Stimulated activated CD8-positive, alpha-beta memory T cell treated with anti-CD3 and anti-CD28 coated beads, Interleukin-12 subunit alpha, Interleukin-12 subunit beta, amount 100 ng/mL, for 1 hour (primary cell): ENCODE measurements at regions not wholly inside any gene's neighbourhood (a gene's known extent, or its start where the extent isn't known, plus 50 kb on each side); places are given as distances from the start of the nearest gene placed in this dataset.

Experiments used
- DNase-seq: peaks from one replicate; pipeline ENCODE4 v3.0.0-alpha.2; 2020; ENCODE audit warnings: low read depth

DNA sequence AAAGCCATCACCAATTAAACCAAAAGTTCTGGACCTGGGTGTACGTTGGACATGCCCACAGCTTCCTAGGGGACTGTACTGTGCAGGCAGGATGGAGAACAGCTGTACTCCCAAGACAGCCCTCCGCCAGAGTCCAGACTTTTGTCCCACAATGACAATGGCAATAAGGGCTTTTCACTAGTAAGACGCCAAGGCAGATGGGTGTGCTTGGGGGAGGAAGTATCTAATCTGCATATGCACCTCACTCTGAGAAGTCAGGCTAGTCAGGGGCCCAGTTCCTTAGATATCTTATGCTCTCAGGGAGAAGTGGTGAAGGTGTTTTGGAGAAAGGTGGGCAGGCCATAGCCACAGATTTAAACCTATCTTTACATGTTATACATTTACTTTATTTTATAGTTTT, 85.1 kb upstream of the USP47 start:
- no peak for DNase-seq

DNA sequence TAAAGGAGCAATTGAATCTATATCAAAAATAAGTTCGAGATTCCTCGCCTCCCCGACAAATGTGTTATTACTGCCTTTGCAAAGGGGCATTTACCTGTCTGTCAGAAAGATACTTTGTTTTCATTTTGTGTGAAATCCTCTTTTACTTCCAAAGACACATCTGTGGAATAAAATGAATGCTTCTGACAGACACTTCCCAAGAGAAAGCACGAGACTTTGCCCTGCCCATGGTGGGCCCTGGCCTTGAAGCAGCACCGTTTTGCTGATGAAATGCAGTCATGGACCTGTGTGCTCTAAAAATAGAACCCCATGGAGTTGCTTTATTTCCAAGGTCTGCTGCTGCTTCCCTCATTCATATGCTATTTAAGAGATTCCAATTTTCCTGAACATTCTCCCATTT, 85.9 kb upstream of the USP47 start:
- no peak for DNase-seq

DNA sequence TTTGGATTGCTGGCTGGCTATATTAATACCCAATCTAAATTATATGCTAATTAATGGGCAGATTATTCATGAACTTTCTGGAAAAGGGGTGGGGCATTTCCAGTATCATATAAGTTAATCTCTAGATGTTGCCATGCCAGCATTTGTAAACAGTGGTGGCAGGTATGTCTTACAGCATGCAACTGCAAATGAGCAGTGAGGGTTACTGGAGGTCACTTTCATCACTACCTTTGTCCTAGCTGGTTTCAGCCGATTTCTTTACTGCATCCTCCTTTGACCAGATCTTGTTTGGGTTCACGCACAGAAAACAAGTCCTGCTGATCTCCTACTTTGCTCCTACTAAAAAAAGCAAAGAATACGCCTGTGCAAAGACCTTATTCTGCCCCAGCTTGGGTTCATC, 89.1 kb upstream of the USP47 start:
- no peak for DNase-seq

DNA sequence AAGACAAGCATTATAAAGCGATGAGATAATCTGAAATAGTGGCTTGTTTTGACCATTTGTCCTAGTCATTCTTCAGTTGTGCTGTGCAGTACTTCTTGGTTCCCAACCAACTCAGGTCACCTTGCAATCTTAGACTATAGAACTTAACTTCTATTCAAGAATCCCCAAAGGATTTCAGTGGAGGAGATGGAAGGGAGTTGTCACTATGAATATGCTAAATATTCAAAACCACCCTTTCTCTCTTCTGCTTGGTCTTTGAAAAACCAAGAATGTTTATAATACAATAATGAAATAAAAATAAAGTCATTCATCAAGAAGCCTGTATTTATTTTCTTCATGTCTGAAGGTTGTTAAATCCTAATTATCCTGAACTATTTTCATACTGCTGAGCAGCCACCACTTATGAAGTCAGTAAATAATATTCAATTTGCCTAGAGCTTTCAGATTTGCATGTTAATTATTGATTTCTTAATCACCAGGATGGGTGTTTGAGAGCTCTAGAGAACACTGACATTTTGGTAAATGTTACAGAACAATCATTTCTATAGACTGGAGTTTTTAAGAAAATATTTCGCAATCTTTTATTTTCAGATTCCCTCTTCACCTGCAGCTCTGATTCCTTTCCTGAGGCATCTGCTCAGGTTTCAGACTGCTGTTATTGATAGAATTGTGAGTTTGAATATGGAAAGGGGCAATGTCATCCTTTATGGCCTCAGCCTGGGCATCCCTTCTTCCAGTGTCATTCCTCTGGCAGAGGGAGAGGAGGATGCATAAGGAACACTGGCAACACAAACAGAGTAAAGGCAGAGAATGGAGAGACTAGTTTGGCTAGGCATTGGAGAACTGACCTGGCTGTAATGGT, 91.5 kb upstream of the USP47 start:
- DNase-seq: no peak

DNA sequence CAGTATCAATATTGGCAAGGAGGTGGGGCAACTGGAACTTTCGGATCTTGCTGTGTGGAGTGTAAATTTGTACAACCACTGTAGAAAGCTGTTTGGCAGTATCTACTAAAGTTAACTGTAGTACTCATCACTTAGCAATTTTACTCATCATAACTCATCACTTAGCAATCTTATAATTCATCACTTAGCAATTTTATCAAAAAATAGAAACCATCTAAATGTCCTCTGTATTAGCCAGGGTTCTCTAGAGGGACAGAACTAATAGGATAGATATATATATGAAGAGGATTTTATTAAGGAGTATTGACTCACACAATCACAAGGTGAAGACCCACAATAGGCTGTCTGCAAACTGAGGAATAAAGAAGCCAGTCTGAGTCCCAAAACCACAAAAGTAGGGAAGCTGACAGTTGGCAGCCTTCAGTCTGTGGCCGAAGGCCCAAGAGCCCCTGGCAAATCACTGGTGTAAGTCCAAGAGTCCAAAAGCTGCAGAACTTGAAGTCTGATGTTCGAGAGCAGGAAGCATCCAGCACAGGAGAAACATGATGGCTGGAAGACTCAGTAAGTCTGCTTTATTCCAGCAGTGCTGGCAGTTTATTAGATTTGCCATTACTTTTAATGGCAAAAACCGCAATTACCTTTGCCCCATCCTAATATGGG, 92.9 kb upstream of the USP47 start:
- no peak for DNase-seq

DNA sequence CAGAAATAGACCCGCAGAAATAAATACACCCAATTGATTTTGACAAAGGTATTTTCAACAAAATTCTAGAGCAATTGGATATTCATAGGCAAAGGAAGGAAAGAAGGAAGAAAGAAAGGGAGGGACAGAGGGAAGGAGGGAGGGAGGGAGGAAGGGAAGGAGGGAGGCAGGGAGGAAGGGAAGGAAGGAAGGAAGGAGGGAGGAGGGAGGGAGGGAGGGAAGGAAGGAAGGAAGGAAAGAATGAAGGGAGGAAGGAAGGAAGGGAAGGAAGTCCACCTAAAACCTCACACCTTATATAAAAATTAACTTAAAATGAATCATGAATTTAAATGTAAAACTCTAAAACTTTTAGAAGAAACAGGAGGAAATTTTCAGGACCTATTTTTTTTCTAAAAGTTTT, 94.2 kb upstream of the USP47 start:
- no peak for DNase-seq

DNA sequence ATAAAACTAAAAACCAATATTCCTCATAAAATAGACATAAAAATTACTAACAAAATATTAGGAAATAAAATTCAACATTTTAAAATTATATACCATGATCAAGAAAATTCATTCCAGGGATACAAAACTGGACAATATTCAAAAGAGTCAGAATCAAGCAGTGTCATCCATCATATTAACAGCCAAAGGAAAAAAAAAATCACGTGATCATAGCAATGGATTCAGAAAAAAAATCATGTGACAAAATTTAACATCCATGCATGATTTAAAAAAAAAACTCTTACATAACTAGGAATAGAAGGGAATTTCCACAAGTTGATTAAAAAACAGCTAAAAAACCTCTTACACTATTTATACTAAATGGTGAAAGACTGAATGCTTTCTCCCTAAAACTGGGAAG, 95.3 kb upstream of the USP47 start:
- DNase-seq: no peak

DNA sequence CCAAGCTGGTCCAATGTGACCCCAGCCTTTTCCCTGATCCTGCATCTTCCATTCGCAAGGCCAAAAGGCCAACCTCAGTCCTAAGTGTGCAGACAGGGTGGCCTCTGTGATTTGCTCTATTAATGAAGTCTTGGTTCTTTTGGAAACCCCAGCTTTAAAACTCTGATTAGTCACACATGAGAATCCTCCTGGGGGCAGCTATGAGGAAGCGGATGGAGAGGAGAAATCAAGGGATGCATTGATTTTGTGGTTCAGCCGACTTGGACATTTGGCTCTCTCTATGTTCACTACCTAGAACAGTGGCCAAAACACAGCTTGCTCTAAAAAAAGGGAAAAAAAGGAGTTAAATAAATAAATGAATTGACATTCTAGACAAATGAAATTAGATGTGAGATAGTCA, 98.6 kb upstream of the USP47 start:
- no peak for DNase-seq

DNA sequence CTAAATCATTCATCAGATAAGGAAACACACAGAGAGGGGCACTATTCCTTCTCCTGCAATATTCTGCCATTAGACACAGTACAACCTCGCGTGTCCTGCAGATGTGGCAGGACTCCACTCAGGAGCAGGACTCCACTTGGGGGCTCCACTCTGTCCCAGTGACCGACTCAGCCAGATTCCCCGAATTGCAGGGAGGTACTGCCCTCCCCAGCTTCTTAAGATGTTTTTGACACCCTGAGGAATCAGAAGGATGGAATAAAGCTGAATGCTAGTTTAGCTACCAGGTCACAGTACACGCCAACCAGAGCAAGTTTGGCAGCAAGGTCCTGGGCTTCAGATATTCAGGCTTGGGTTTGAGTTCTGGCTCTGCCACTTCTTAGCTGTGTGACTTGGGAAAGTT, 99.3 kb upstream of the USP47 start:
- no peak for DNase-seq

DNA sequence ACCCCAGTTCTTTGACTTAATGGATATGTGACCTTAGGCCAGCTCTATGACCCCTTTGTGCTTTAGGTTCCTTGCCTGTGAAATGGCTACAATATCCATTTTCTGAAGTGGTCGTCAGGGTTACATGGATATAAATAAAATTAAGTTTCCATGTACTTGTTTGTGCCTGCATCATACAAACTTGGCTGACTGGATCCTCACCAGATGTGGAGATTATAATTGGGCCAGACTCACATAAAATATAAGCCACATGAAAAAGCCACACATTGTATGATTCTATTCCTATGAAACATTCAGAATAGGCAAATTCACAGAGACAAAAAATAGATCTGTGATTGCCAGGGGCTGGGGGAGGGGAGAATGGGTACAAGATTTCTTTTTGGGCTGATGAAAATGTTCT, 100.9 kb upstream of the USP47 start:
- no peak for DNase-seq

DNA sequence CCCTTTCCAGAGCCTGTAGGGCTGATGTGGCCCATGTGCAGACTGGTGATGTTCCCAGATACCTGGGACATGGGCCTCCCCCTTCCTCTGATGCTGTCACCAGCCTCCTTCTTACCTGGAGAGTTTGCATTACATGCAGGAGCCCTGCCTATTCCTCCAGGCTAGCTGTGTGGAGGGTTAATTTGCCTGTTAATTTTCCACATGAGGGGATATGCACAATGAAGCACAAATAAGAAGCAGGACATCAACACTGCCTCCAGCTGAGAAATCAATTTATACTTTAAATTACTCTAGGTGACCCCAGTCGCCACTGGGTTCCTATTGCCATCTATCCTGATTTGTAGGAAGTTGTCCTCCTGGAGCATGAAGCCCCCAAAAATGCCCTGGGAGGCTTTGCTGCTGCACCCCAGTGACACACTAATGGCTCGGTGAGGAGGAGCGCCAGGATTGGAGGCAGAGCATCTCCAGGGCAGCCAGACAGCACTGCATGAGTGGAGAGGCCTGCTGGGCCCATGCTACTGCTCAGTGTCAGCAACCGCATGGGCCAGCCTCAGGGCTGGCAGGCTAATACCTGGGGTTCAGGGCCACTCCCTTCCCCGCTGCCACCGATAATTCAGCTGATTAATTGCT, 101.6 kb upstream of the USP47 start:
- DNase-seq: no peak

DNA sequence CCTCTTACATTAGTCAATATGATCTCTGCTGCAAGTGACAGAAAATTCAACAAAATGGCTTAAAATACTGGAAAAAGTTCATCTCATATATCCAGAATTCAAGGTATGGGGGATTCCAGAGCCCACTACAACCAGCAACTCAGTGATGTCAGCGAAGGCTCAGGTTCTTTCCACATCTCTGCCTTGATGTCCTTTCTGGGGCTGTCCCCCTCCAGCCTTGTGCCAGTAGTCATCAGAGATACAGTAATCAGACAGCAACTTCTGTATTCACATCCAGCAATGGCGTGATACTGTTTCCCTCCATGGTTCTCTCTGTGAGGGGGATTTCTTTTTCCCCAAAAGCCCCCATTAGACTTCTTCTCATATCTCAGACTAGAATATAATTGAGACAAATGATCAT, 103.4 kb upstream of the USP47 start:
- DNase-seq: no peak

DNA sequence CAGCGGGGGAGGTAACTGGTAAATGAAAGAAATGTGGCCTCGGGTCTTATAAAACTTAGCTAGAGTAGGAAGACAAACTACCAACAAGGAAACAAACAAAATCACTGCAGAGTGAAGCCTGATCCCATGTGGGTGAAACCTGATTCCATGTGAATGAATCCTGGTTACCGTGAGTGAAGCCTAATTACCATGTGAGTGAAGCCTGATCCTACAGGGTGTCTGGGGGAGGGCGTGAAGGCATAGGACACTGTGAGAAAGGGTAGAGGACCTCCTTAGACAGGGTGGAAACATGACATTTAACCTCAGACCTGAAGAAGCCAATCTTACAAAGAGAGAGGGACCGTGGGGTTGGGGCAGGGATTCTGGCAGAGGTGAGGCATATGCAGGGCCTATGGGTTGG, 106.2 kb upstream of the USP47 start:
- no peak for DNase-seq

DNA sequence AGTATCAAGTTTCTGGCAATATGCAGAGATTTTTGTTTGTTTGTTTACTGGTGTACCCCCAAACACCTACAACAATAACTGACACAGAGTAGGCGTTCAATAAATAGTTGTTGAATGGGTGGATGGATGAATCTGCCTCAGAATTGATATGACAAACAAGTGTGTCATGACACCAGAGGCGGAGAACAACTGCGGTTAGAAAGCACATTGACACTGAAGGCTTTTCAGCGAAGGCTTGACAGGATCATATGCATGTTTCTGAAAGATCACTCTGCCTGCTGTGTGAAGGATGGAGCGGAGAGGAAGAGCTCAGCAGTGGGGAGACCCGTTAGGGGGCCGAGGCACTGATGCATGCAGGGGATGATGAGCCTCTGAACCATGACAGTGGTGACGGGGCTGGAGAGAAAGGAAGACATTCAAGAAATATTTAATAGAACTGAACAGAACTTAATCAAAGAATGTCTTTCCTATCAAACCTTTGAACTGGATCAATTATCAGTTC, 108.5 kb upstream of the USP47 start:
- no peak for DNase-seq

DNA sequence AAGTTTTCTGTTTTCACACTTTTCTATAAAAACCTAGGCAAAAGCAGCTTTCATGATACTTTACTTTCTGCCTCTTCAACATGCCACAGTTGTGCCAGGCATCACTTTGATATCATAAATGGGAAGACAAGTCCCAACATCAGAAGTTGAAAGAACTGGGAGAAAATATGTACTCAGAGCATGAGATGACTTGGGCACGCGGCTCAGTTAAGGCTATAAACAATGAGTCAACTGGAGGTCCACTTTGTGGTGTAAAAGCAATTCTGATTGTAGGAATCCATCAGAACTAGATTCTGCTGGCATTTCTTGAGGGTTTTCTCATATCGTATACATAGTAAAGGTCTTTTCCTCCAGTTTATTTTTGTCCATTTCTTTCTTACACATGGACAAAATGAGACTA, 109.7 kb upstream of the USP47 start:
- DNase-seq: no peak

DNA sequence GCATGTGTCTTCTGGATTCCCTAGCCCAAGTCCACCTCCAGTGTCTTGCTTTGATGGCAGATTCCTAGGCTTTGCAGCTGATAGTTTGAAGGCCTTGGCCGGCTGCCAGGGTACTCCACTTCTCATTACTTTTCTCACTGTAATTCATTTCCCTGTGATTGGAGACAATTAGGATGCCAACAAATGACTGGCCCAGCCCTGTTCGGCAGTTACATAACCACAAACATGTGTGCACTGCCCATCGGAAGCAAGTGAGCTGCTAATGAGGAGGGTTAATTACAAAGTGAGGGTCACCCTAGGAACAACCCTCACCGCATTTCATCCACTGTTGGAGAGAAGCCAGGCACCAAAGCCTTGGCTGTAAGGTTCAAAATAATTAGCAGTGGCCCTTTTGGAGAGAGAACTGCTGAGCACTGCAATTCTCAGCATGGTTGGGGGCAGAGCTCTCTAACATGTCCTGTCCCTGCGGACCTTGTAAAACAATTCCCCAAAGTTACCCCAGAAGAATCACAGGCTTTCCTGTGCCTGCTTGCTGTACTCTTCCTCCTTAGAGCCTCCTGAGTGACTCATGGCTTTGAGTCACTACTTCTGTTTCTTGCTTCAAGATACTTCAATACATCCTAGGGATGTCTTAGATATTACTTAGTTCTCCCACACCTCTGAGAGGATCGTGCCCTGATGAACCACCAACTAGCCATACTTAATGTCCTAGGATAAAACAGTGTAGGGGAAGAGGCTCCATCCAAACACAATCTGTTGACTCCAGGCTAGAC, 109.7 kb upstream of the GALNT18 start:
- no peak for DNase-seq

DNA sequence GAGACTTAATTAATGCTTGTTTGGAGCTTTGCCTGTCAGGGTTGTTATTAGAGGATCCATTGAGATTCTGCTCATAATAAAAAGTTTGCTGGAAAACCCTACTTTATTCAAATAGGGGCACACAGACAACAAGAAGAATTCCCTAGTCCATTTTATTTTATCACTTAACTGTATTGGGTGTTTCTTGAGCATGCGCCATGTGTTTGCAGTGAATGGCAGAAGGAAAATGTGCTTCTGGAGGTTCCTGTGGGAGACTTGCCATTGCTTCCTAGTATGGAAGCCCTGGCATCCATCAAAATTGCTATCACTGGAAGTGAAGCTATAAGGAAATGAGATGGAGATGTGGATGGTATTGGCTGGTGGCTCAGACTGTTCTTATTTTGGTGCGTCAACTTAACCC, 106.6 kb upstream of the GALNT18 start:
- DNase-seq: no peak

DNA sequence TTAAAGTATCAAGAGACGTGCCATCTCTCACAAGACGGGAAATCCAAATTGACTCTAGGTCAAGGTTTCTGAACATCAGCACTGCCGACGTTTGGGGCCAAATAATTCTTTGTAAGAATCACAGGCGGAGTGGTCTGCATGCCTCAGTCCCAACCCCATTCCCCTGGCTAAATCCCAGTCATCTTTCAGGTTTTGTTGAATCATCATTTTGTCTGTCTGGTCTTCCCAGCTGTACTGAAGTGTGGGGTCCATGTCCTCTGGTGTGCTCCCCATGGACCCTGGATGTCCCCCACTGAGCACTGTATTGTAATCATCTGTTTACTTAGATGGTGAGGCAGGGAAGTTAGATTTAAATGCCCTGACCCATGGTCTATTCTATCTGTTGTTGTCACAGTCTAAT, 103.6 kb upstream of the GALNT18 start:
- DNase-seq: no peak

DNA sequence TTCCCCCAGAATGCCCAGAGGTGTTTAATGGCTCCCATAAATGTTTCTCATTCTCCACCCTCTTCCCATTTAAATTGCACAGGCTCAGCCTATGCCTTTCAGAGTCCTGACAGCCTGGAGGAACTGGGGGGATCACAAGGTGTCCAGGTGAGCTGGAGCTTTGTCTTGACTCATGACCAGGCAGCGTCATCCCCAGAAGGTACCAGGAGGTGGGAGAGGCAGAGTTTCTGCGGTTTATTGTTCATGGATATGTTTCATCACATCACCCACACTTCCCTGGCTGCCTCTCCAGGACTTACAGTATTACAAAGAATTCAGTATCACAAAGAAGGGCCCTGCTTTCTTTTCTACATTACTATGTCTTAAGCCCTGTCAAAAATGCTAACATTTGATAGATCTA, 103.2 kb upstream of the GALNT18 start:
- DNase-seq: no peak

DNA sequence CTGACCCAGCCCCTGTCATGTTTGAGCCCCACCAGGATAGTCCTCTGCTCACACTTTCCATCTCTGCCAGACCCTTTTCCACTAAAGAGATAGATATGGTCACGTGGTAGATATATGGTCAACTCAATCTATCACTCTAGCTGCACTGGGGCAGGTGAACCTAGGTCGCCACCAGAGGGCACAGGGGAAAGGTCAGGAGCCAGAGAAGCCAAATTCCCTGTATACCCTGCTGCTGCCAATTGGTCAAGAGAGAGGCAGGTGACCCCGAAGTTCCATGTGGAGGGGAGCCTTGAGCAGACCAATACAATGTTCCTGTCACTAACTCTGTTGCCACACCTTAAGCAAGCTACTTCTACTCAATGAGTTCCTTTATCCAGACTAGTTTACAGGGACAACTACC, 101.1 kb upstream of the GALNT18 start:
- DNase-seq: no peak

DNA sequence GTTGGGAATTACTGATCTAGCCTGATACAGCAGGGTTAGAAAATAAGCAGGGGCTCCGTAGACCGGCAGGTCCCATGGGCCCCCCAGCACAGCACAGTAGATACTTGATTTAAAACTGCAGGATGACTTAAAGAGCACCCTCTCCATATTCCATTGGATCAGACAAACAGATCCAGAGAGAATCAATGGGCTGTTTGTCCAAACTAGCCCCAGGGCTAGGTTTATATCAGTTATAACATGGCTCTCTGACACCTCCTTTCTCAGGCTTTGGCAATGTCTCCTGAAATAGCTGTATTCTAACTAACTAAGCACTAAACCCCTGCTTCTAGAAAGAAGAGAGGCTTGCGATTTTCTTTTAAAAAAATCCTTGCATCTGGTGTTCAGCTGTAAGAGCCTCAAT, 100.4 kb upstream of the GALNT18 start:
- DNase-seq: no peak

DNA sequence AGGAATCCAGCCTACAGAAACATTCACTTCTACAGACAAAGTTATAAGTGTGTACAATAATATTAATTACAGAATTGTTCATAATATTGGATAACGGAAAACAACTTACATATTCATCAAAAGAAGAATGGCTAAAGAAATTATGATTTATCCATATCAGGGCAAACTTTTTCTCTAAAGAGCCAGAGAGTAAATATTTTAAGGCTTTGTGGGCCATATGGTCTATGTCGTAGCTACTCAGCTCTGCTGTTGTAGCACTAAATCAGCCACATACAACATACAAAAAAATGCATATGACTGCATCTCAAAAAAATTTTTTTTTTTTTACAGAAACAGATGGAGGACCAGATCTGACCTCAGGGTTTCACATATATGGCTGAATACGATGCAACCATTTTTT, 96.7 kb upstream of the GALNT18 start:
- DNase-seq: no peak
